ENCODE measurements at regions not wholly inside any gene's neighbourhood (a gene's known extent, or its start where the extent isn't known, plus 50 kb on each side); places are given as distances from the start of the nearest gene placed in this dataset.

GRCh38 chrX:106356580-106356979 lies 188.5 kb downstream of the PWWP3B start:
- no peak for DNase-seq (ENCODE audit: low spot score)
- POLR2A ChIA-PET (ENCODE audit: low non-redundant PET), result no interaction called here
- no peak for TF ChIP-seq CTCF (conservative IDR thresholded peaks at IDR 0.05; ENCODE audit: low read depth)
- CTCF ChIA-PET, result no interaction called here
- no peak overlapping the region for H3K27ac ChIP-seq

- CTCF ChIA-PET, result no interaction called here
- no peak for TF ChIP-seq CTCF (conservative IDR thresholded peaks at IDR 0.05; ENCODE audit: low read depth)
- no peak overlapping the region for H3K27ac ChIP-seq
- POLR2A ChIA-PET (ENCODE audit: low non-redundant PET), result no interaction called here
- no peak for DNase-seq (ENCODE audit: low spot score)
Measured at GRCh38 chrX:106363214-106363613, 195.1 kb downstream of the PWWP3B start.

GRCh38 chrX:106378616-106379015 lies 210.5 kb downstream of the PWWP3B start:
- no peak overlapping the region for H3K27ac ChIP-seq
- ChIA-PET CTCF (no interaction called here), POLR2A (ENCODE audit: low non-redundant PET) (no interaction called here)
- DNase-seq (ENCODE audit: low spot score), result no peak
- no peak for TF ChIP-seq CTCF (conservative IDR thresholded peaks at IDR 0.05; ENCODE audit: low read depth)

DNA sequence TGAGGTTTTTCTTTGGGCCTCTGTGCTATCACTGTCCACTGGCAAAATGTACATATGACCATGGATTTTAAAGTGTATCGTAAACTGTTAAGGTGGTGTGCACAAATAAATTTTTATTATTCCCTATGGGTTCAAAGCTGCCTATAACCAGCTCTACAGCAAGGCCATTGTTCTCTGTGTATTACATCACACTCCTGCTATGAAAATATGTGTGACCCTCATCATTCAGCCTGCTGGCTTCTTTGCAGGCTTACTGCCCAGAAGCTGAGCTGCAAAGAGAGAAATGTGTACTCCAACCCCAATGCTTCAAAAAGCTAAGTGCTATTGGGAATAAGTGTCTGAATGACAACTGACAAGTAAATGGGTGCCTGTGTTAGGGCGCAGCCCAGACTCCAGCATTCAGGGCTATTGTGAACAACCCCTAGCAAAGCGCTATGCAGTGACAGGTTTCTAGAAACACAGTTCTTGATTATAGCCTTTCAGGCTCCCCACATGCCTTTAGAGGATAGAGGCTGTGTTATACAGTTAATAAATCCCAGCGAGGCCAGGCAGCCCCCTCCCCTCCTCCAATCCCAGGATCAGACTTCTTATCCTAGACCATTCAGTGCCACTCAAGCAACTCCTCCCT lies 220.4 kb upstream of the RADX start:
- no peak overlapping the region for H3K27ac ChIP-seq
- CTCF ChIA-PET, result no interaction called here
- POLR2A ChIA-PET (ENCODE audit: low non-redundant PET), result no interaction called here
- no peak for DNase-seq (ENCODE audit: low spot score)
- no peak for TF ChIP-seq CTCF (conservative IDR thresholded peaks at IDR 0.05; ENCODE audit: low read depth)

DNA sequence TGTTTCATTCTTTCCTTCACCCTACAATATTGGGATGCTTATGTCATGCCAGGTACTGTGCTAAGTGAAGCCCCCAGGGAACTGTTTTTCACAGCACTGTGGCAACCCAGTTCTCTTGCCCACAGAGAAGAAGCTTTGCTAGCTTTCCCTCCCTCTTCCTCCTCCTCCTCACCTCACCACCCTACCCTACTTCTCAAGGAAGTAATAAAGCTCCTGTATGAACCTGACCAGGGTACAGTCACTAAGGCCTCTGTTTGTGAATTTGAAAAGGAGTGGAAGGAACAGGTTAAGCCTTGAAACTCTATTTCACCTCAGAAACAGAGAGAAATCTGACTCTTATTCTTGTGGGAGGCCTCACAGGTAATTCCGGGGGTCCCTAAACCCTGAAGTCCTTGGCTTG lies 219.4 kb upstream of the RADX start:
- CTCF ChIA-PET, result interaction anchor here (0.6 kb wide), 1 partner anchor 33 kb away, joined by 5 read pairs; no protein-coding TSS in a partner anchor
- no peak overlapping the region for H3K27ac ChIP-seq
- POLR2A ChIA-PET (ENCODE audit: low non-redundant PET), result no interaction called here
- no peak for TF ChIP-seq CTCF (conservative IDR thresholded peaks at IDR 0.05; ENCODE audit: low read depth)
- DNase-seq (ENCODE audit: low spot score), result no peak

GRCh38 chrX:106397788-106398538 lies 213.8 kb upstream of the RADX start:
- peak; percentile 13 for DNase-seq (ENCODE audit: low spot score)

More at GRCh38 chrX:106397788-106398538, 213.8 kb upstream of the RADX start:
- CTCF ChIA-PET, result interaction anchor here (1.0 kb wide), 1 partner anchor 419 kb away, joined by 4 read pairs; no protein-coding TSS in a partner anchor
- TF ChIP-seq CTCF (conservative IDR thresholded peaks at IDR 0.05; ENCODE audit: low read depth), result no peak
- no peak overlapping the region for H3K27ac ChIP-seq
- POLR2A ChIA-PET (ENCODE audit: low non-redundant PET), result no interaction called here

All from RWPE1 (cell line).